Calu3 (cell line): ENCODE measurements at regions not wholly inside any gene's neighbourhood (a gene's known extent, or its start where the extent isn't known, plus 50 kb on each side); places are given as distances from the start of the nearest gene placed in this dataset.

Experiments used
- BruUV-seq: library from RNA; stranded (reverse); fragments of 400-500 nt; replicated peaks from 2 replicates; lab custom pipeline; 2021; lab: Mats Ljungman, UMichigan
- CTCF ChIA-PET: fragments of 300-600 bp; sonication (Branson Sonifier 250); formaldehyde crosslinking; loops from one replicate; lab custom pipeline; 2022; ENCODE audit warnings: antibody characterized with exemption; lab: Charles Lee
- DNase-seq: peaks from one replicate; pipeline ENCODE4 v3.0.0; 2022
- H3K27ac Mint-ChIP-seq: one replicate; pipeline ENCODE4 v1.8.0; 2022; ENCODE audit warnings: mixed read lengths; ENCODE audit not compliant: unreplicated experiment
- H3K27me3 Mint-ChIP-seq: one replicate; pipeline ENCODE4 v1.8.0; 2022; ENCODE audit warnings: mixed read lengths; ENCODE audit not compliant: unreplicated experiment
- H3K36me3 Mint-ChIP-seq: one replicate; pipeline ENCODE4 v1.8.0; 2022; ENCODE audit warnings: mild to moderate bottlenecking, moderate library complexity, mixed read lengths; ENCODE audit not compliant: insufficient read depth, unreplicated experiment
- H3K4me1 Mint-ChIP-seq: one replicate; pipeline ENCODE4 v1.8.0; 2022; ENCODE audit warnings: mild to moderate bottlenecking, low read depth, mixed read lengths; ENCODE audit not compliant: unreplicated experiment
- H3K4me3 Mint-ChIP-seq: one replicate; pipeline ENCODE4 v1.8.0; 2022; ENCODE audit warnings: mild to moderate bottlenecking, low read depth, moderate library complexity, mixed read lengths; ENCODE audit not compliant: unreplicated experiment
- H3K9me3 Mint-ChIP-seq: one replicate; pipeline ENCODE4 v1.8.0; 2022; ENCODE audit warnings: low read depth, mixed read lengths; ENCODE audit not compliant: unreplicated experiment
- intact Hi-C: fragments of 100-400 bp; cut with micrococcal nuclease; formaldehyde crosslinking; loops from one replicate; pipeline ENCODE4 v1.10.0; 2022; ENCODE audit not compliant: unreplicated experiment
- TF ChIP-seq, protein P1 (sequence below): fragments of 200-600 bp; IDR thresholded peaks from one replicate; pipeline ENCODE4 v1.8.0; 2022; ENCODE audit warnings: antibody characterized with exemption; ENCODE audit not compliant: unreplicated experiment

DNA sequence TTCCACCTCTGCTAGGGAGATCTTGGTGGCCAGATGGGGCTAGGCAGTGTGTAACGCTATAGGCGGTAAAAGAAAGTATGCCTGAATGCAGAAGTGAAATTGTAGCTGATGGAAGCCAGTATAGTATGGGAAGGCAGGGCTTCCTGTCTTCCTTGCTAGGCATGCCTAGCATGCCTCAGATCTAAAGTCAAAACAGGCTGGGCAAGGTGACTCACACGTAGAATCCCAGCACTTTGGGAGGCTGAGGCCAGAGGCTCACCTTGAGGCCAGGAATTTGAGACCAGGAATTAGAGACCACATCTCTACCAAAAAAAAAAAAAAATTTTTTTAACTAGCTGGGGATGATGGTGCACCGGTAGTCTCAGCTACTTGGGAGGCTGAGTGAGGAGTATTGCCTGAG lies 281.7 kb upstream of the MTNR1B start:
- Mint-ChIP-seq H3K4me3 (no peak overlapping the region), H3K4me1 (no peaks in the 10 kb centered on the region), H3K36me3 (no peaks in the 10 kb centered on the region), H3K27me3 (no peaks in the 10 kb centered on the region), H3K27ac (no peak overlapping the region), H3K9me3 (no peaks in the 10 kb centered on the region)
- no peak for DNase-seq
- intact Hi-C loops = no loop called here
- TF ChIP-seq, protein P1, sequence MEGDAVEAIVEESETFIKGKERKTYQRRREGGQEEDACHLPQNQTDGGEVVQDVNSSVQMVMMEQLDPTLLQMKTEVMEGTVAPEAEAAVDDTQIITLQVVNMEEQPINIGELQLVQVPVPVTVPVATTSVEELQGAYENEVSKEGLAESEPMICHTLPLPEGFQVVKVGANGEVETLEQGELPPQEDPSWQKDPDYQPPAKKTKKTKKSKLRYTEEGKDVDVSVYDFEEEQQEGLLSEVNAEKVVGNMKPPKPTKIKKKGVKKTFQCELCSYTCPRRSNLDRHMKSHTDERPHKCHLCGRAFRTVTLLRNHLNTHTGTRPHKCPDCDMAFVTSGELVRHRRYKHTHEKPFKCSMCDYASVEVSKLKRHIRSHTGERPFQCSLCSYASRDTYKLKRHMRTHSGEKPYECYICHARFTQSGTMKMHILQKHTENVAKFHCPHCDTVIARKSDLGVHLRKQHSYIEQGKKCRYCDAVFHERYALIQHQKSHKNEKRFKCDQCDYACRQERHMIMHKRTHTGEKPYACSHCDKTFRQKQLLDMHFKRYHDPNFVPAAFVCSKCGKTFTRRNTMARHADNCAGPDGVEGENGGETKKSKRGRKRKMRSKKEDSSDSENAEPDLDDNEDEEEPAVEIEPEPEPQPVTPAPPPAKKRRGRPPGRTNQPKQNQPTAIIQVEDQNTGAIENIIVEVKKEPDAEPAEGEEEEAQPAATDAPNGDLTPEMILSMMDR = no peak
- BruUV-seq = no TSS peak
- CTCF ChIA-PET = no interaction called here

DNA sequence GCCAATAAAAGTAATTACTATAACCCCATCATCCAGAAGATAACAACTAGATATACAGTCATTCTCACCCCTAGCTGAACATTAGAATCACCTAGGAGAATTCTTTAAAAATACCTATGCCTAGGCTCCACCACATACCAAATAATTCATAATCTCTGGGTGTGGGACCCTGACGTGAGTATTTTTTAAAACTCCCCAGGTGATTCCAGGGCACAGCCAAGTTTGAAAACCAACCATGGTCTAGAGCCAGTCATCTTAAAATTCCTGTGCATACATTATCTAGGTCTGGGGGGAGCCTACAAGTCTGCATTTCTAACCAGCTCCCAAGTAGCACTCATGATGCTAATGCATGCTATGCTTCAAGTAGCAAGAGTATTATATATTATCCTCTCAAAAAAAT lies 281.0 kb upstream of the MTNR1B start:
- H3K27me3 Mint-ChIP-seq = no peaks in the 10 kb centered on the region
- H3K4me1 Mint-ChIP-seq = no peaks in the 10 kb centered on the region
- no TSS peak for BruUV-seq
- intact Hi-C loops = no loop called here
- DNase-seq = no peak
- H3K27ac Mint-ChIP-seq = no peak overlapping the region
- H3K4me3 Mint-ChIP-seq = no peak overlapping the region
- TF ChIP-seq, protein P1 = no peak
- no peaks in the 10 kb centered on the region for H3K9me3 Mint-ChIP-seq
- CTCF ChIA-PET = no interaction called here
- no peaks in the 10 kb centered on the region for H3K36me3 Mint-ChIP-seq

DNA sequence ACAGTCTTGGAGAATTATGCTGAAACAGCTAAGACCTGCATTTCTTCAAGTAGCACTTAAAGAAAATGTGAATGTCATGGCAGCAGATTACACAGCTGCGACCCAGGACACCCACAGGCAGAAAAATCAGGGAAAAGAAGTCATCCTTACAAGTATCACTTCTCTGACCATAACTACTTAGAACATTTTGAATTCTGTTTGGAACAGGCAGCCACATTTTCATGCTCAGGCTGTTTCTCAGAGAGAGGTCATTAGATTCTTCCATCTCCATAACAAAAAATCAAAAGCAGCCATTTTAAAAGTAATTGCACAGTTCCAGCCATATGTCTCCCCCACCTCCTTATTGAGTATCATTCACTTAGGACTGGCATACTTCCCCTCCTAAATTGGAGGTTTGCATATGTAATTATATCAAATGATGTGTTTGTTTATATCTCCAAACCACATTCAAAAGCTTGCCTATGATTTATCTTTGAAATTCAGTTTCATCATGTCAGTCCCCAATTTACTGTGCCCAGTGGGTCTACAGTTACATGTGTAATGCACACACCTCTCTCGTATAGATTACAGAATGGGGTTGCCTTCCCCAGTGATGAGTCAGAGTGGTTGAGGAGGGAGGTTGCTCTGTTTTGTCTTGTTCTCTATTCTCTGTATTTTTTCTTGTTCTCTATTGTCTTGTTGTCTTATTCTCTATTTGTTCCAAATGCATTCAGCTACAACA lies 276.5 kb upstream of the MTNR1B start:
- TF ChIP-seq, protein P1 = no peak
- no TSS peak for BruUV-seq
- H3K27me3 Mint-ChIP-seq = no peaks in the 10 kb centered on the region
- intact Hi-C loops = no loop called here
- H3K4me3 Mint-ChIP-seq = no peak overlapping the region
- H3K27ac Mint-ChIP-seq = no peak overlapping the region
- H3K9me3 Mint-ChIP-seq = no peaks in the 10 kb centered on the region
- H3K36me3 Mint-ChIP-seq = no peaks in the 10 kb centered on the region
- H3K4me1 Mint-ChIP-seq = no peaks in the 10 kb centered on the region
- DNase-seq = no peak
- CTCF ChIA-PET = no interaction called here

DNA sequence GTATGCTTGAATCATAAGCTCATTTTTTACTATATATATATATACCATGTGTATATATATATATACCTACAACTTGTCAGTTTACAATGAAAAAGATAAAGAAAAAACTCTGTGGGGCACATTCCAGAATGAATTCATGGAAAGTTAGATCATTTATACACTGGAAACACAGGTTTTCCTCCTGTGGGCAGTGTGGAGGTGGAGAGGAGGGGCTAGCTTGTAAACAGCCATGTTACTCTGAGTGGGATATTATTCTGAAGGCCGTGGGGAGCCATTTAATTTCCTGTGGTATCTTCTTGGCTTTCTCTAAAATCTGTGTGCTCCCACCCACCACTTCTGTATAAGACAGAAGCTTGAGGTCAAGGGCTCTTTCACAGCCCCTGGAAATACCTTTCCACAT lies 273.4 kb upstream of the MTNR1B start:
- no peaks in the 10 kb centered on the region for H3K9me3 Mint-ChIP-seq
- no peak overlapping the region for H3K27ac Mint-ChIP-seq
- TF ChIP-seq, protein P1 = no peak
- intact Hi-C loops = no loop called here
- H3K4me1 Mint-ChIP-seq = no peaks in the 10 kb centered on the region
- no TSS peak for BruUV-seq
- H3K4me3 Mint-ChIP-seq = no peak overlapping the region
- no peaks in the 10 kb centered on the region for H3K36me3 Mint-ChIP-seq
- no peaks in the 10 kb centered on the region for H3K27me3 Mint-ChIP-seq
- no peak for DNase-seq
- CTCF ChIA-PET = no interaction called here
